NB4 (cell line): ENCODE measurements at regions not wholly inside any gene's neighbourhood (a gene's known extent, or its start where the extent isn't known, plus 50 kb on each side); places are given as distances from the start of the nearest gene placed in this dataset.

Experiments
- DNase-seq: peaks from one replicate; pipeline ENCODE4 v3.0.0; 2010; ENCODE audit warnings: low read depth
- H3K4me3 ChIP-seq: one replicate; pipeline ENCODE4 v1.5.1; 2011; ENCODE audit warnings: mild to moderate bottlenecking, low read depth, low read length, moderate library complexity
- MYC ChIP-seq: IDR thresholded peaks from 2 replicates; pipeline ENCODE4 v1.6.1; 2011; ENCODE audit warnings: low read depth, low read length
- POLR2A ChIP-seq: IDR thresholded peaks from 2 replicates; pipeline ENCODE4 v1.6.1; 2011; ENCODE audit warnings: mild to moderate bottlenecking; ENCODE audit not compliant: insufficient read length; ENCODE audit errors: extremely low read depth
- TF ChIP-seq, protein P1 (sequence below): IDR thresholded peaks from one replicate; pipeline ENCODE4 v1.5.1; 2012; ENCODE audit warnings: low read depth, low read length
- TF ChIP-seq, protein P2 (sequence below): IDR thresholded peaks from 2 replicates; pipeline ENCODE4 v1.6.1; 2011; ENCODE audit warnings: low read depth, low read length

DNA sequence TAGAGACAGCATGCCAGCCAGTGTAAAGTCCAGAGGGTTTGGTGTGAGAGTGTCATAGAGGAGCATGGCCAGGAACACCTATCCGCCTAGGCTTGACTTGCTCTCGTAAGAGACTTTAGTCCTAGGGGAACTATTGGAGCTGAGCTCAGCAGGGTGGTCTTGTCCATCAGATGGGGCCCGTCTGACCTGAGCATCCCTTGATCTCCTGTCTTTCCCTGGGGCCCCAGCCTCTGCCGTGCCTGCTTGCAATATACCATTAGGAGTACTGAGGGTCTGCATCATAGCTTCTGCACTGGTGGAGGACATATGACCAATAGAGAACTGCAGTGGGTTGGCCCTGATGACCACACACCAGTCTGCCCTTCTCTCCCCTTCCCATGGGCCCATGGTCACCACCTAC lies 251.0 kb downstream of the TUSC1 start:
- no peak overlapping the region for H3K4me3 ChIP-seq
- DNase-seq: no peak
- TF ChIP-seq MYC: no peak
- TF ChIP-seq, protein P1, sequence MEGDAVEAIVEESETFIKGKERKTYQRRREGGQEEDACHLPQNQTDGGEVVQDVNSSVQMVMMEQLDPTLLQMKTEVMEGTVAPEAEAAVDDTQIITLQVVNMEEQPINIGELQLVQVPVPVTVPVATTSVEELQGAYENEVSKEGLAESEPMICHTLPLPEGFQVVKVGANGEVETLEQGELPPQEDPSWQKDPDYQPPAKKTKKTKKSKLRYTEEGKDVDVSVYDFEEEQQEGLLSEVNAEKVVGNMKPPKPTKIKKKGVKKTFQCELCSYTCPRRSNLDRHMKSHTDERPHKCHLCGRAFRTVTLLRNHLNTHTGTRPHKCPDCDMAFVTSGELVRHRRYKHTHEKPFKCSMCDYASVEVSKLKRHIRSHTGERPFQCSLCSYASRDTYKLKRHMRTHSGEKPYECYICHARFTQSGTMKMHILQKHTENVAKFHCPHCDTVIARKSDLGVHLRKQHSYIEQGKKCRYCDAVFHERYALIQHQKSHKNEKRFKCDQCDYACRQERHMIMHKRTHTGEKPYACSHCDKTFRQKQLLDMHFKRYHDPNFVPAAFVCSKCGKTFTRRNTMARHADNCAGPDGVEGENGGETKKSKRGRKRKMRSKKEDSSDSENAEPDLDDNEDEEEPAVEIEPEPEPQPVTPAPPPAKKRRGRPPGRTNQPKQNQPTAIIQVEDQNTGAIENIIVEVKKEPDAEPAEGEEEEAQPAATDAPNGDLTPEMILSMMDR: no peak
- TF ChIP-seq, protein P2, sequence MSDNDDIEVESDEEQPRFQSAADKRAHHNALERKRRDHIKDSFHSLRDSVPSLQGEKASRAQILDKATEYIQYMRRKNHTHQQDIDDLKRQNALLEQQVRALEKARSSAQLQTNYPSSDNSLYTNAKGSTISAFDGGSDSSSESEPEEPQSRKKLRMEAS: no peak
- no peak for TF ChIP-seq POLR2A

DNA sequence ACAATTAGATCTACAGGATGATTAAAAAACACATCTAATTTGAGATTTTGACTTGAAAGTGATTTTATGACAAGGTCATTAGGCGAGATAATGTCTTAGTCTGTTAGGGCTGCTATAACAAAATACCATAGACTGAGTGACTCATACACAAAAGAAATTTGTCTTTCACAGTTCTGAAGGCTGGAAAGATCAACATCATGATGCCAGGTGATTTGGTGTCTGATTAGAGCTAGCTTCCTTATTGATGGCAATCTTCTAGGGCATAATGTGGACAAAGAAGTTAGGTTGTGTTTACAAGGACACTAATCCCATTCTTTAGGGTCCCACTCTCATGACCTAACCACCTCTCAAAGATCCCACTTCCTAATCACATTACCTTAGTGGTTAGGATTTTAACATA lies 256.7 kb downstream of the TUSC1 start:
- DNase-seq: no peak
- H3K4me3 ChIP-seq: no peak overlapping the region
- no peak for TF ChIP-seq MYC
- TF ChIP-seq, protein P2: no peak
- TF ChIP-seq, protein P1: no peak
- no peak for TF ChIP-seq POLR2A

DNA sequence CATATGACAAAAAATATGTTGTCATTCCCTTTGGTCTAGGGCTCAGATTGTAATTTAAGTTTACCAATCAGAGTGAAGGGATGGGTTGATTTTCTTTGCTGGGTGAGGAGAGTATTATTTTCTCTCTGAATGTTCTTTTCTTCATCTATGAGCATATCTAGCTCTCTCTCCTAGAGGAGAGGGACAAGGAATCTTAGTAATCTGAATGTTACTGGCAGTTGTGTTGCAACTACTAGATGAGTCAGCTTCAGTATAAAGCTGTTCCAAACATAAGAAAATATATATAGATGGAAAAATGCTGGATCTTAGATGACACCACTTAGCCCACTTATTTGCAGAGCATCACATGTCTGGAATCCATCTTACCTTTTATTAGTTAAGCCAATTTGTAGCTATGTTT lies 259.3 kb downstream of the TUSC1 start:
- TF ChIP-seq POLR2A (no peak), MYC (no peak)
- TF ChIP-seq, protein P1: no peak
- TF ChIP-seq, protein P2: no peak
- no peak for DNase-seq
- H3K4me3 ChIP-seq: no peak overlapping the region

DNA sequence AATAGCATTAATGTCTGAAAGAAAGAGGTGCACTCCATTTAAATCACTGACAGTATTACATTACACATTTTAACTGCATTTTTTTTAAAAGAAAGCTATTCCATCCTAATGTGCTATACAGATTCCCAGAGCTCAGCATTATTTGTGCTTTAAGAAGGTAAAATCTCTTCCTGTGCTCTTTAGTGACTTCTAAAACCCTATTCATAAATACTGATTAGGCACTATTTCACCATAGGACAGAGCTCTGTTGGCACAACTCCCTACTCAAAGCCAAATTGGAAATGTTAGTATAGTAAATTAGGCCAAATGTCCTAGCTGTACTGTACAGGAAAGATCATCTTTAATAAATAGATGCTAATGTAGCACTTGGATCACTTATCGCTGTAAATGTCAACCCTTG lies 262.5 kb downstream of the TUSC1 start:
- TF ChIP-seq, protein P1: no peak
- no peak for TF ChIP-seq MYC
- no peak for TF ChIP-seq POLR2A
- TF ChIP-seq, protein P2: no peak
- no peak overlapping the region for H3K4me3 ChIP-seq
- DNase-seq: no peak

DNA sequence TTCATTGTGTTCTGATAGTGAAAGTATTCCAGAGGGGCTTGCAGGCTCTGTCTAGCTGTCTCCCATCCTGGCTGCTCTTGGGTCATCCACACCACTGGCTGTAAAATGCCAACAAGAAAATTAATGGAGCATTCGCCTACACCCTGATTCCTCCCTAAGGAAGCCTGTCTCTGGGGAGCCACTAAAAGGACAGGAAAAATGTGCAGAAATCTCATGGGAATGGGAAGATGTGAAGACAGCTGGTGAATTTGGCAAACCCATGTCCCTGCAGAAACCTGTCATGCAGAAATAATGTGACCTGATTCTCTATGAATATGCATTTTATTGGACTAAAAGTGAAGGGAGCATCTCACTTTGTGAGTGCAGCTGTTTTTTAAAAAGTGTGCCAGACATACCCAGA lies 265.6 kb downstream of the TUSC1 start:
- no peak for DNase-seq
- TF ChIP-seq MYC (no peak), POLR2A (no peak)
- TF ChIP-seq, protein P1: no peak
- TF ChIP-seq, protein P2: no peak
- no peak overlapping the region for H3K4me3 ChIP-seq

DNA sequence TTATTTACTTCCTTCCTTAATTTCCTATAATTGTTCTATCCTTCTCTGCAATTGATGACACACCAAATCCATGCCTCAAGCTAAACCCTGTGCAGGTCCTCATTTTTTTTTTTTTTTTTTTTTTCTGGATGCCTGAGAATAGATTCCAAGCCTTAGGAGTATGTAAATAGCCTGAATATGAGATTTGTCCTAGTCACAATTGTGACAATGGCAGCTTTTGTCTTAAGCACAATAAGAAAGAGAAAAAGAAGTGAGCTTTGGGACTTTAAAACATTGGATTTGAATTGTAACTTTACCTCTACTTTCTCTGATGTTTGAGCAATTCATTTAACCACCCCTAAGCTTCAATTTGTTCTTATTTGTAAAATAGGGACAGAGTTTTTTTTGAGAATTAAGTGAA lies 280.5 kb downstream of the TUSC1 start:
- no peak overlapping the region for H3K4me3 ChIP-seq
- no peak for TF ChIP-seq POLR2A
- TF ChIP-seq, protein P2: no peak
- TF ChIP-seq MYC: no peak
- no peak for DNase-seq
